ENCODE measurements at regions not wholly inside any gene's neighbourhood (a gene's known extent, or its start where the extent isn't known, plus 50 kb on each side); places are given as distances from the start of the nearest gene placed in this dataset.

DNA sequence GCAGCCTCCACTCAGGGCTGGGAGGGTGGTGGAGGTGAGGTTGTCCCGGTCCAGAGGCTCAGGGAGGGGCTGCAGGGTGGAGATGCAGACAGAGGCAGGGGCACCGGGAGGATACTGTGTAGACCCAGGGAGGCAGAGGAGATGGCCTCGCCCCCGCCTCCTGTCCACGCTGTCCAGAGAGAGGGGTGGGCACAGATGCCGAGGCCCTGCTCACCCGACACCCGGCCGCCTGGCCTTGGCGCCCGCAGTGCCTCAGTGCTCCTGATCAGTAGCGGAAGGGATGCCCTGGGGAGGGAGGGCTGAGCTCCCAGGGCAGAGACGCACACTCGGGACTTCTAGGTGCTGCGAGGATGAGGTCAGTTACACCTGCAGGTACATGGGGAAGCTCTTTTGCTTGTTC lies 102.7 kb upstream of the TTC34 start:
- TF ChIP-seq, protein P1, sequence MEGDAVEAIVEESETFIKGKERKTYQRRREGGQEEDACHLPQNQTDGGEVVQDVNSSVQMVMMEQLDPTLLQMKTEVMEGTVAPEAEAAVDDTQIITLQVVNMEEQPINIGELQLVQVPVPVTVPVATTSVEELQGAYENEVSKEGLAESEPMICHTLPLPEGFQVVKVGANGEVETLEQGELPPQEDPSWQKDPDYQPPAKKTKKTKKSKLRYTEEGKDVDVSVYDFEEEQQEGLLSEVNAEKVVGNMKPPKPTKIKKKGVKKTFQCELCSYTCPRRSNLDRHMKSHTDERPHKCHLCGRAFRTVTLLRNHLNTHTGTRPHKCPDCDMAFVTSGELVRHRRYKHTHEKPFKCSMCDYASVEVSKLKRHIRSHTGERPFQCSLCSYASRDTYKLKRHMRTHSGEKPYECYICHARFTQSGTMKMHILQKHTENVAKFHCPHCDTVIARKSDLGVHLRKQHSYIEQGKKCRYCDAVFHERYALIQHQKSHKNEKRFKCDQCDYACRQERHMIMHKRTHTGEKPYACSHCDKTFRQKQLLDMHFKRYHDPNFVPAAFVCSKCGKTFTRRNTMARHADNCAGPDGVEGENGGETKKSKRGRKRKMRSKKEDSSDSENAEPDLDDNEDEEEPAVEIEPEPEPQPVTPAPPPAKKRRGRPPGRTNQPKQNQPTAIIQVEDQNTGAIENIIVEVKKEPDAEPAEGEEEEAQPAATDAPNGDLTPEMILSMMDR (IDR thresholded peaks at IDR 0.05), result no peak
- no peak for TF ChIP-seq POLR2A (IDR thresholded peaks at IDR 0.05)
